ENCODE measurements at regions not wholly inside any gene's neighbourhood (a gene's known extent, or its start where the extent isn't known, plus 50 kb on each side); places are given as distances from the start of the nearest gene placed in this dataset.
"Not testable (repeated sequence)": the region's sequence is repeated elsewhere in the genome, so short reads cannot be mapped to it uniquely, and the experiment has no call there.

GRCh38 chr16:80114699-80115098, 426.1 kb upstream of the DYNLRB2 start:
- no peak for DNase-seq

- DNase-seq: no peak
These were observed 426.8 kb upstream of the DYNLRB2 start for GRCh38 chr16:80113873-80114574.

GRCh38 chr16:80109581-80109980, 431.2 kb upstream of the DYNLRB2 start:
- no peak for DNase-seq

GRCh38 chr16:80107900-80108299, 432.9 kb upstream of the DYNLRB2 start:
- no peak for DNase-seq

GRCh38 chr16:80105751-80106150, 435.0 kb upstream of the DYNLRB2 start:
- no peak for DNase-seq

GRCh38 chr16:80105160-80105559, 435.6 kb upstream of the DYNLRB2 start:
- DNase-seq: no peak

GRCh38 chr16:80104401-80104800, 436.4 kb upstream of the DYNLRB2 start:
- DNase-seq: no peak

GRCh38 chr16:80103463-80103862, 437.3 kb upstream of the DYNLRB2 start:
- no peak for DNase-seq

- no peak for DNase-seq
These were observed 439.8 kb upstream of the DYNLRB2 start for GRCh38 chr16:80100846-80101451.

- no peak for DNase-seq
These were observed 440.6 kb upstream of the DYNLRB2 start for GRCh38 chr16:80100186-80100585.

GRCh38 chr16:80097098-80097497, 443.7 kb upstream of the DYNLRB2 start:
- DNase-seq: no peak

GRCh38 chr16:80092681-80093080, 448.1 kb upstream of the DYNLRB2 start:
- DNase-seq: no peak

- DNase-seq: not testable (repeated sequence)
These were observed 449.3 kb upstream of the DYNLRB2 start for GRCh38 chr16:80091453-80091852.

- DNase-seq: no peak
These were observed 455.2 kb upstream of the DYNLRB2 start for GRCh38 chr16:80085606-80086005.

GRCh38 chr16:80084614-80085013, 456.2 kb upstream of the DYNLRB2 start:
- DNase-seq: no peak

GRCh38 chr16:80084163-80084562, 456.6 kb upstream of the DYNLRB2 start:
- DNase-seq: no peak

GRCh38 chr16:80082906-80083305, 457.9 kb upstream of the DYNLRB2 start:
- DNase-seq: no peak

- no peak for DNase-seq
These were observed 458.9 kb upstream of the DYNLRB2 start for GRCh38 chr16:80081846-80082245.

- DNase-seq: no peak
These were observed 460.4 kb upstream of the DYNLRB2 start for GRCh38 chr16:80080287-80080851.

GRCh38 chr16:80079072-80079471, 461.7 kb upstream of the DYNLRB2 start:
- no peak for DNase-seq

GRCh38 chr16:80077696-80078095, 463.1 kb upstream of the DYNLRB2 start:
- no peak for DNase-seq

GRCh38 chr16:80074329-80074728, 466.5 kb upstream of the DYNLRB2 start:
- DNase-seq: no peak

GRCh38 chr16:80071964-80072456, 468.8 kb upstream of the DYNLRB2 start:
- no peak for DNase-seq

Measured in stimulated activated CD8-positive, alpha-beta memory T cell treated with anti-CD3 and anti-CD28 coated beads, Interleukin-4, amount 100 ng/mL, for 48 hours (primary cell).